ENCODE measurements at regions not wholly inside any gene's neighbourhood (a gene's known extent, or its start where the extent isn't known, plus 50 kb on each side); places are given as distances from the start of the nearest gene placed in this dataset.

DNA sequence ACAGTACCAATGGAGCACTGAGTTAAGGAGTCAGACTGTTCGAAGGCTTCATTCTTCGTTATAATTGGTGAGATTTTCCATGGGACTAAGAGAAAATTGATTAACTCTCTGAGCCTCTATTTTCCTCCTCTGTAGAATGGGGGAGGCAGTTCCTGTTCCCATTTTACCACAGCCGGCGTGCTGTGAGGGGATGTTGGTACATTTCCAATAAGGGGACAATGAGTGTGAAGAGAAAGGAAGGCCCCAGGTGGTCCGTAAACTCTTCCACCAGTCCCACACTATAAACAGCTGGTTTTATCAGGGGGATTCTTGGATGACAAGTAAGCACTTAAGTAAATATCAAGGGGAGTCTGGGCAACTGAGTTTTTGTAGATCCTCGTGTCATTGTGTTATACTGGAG is 109.9 kb downstream of the DAD1 start:
- Histone ChIP-seq H3K4me2 (ENCODE audit: insufficient read depth, low read length) (no peak overlapping the region), H3K27me3 (ENCODE audit: insufficient read depth, low read length) (peaks cover 73% of the 10 kb centered on the region), H3K9me3 (ENCODE audit: low read depth, low read length) (no peaks in the 10 kb centered on the region), H3K4me1 (ENCODE audit: insufficient read depth, low read length) (peaks cover 9% of the 10 kb centered on the region), H3K27ac (ENCODE audit: low read depth, low read length) (no peak overlapping the region), H3K36me3 (ENCODE audit: insufficient read depth, low read length) (no peaks in the 10 kb centered on the region), H2AFZ (ENCODE audit: low read length) (no peak overlapping the region), H3K4me3 (ENCODE audit: insufficient read depth, low read length) (no peak overlapping the region), H3K79me2 (ENCODE audit: insufficient read depth, low read length) (no peaks in the 10 kb centered on the region), H4K20me1 (ENCODE audit: insufficient read depth, low read length) (no peaks in the 10 kb centered on the region)
- TF ChIP-seq, protein P1, sequence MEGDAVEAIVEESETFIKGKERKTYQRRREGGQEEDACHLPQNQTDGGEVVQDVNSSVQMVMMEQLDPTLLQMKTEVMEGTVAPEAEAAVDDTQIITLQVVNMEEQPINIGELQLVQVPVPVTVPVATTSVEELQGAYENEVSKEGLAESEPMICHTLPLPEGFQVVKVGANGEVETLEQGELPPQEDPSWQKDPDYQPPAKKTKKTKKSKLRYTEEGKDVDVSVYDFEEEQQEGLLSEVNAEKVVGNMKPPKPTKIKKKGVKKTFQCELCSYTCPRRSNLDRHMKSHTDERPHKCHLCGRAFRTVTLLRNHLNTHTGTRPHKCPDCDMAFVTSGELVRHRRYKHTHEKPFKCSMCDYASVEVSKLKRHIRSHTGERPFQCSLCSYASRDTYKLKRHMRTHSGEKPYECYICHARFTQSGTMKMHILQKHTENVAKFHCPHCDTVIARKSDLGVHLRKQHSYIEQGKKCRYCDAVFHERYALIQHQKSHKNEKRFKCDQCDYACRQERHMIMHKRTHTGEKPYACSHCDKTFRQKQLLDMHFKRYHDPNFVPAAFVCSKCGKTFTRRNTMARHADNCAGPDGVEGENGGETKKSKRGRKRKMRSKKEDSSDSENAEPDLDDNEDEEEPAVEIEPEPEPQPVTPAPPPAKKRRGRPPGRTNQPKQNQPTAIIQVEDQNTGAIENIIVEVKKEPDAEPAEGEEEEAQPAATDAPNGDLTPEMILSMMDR (IDR thresholded peaks at IDR 0.05; ENCODE audit: extremely low read depth, low read depth, low read length), result no peak
- no peak for DNase-seq (ENCODE audit: insufficient read length, low spot score, missing footprints)

DNA sequence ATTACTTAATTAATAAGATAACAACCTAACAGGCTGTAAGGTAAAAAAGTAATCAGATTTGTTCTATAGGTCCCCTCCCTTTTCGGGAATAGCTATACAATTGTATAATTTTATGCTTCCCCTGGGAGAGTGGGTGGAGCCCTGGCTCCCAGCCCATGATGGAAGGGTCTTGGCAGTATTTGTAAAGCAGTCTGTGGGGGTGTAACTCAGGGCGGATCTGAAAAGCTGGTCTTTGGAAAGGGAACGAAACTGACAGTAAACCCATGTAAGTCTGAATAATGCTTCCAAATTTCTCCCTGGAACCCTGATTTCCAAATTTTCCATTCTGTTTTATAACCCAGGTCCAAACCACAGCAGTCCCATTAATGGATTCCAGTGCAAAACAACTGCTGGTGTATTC is 110.4 kb downstream of the DAD1 start:
- no peaks in the 10 kb centered on the region for H3K36me3 ChIP-seq (ENCODE audit: insufficient read depth, low read length)
- no peaks in the 10 kb centered on the region for H4K20me1 ChIP-seq (ENCODE audit: insufficient read depth, low read length)
- H3K4me3 ChIP-seq (ENCODE audit: insufficient read depth, low read length), result no peak overlapping the region
- H3K79me2 ChIP-seq (ENCODE audit: insufficient read depth, low read length), result no peaks in the 10 kb centered on the region
- H2AFZ ChIP-seq (ENCODE audit: low read length), result no peak overlapping the region
- TF ChIP-seq, protein P1 (IDR thresholded peaks at IDR 0.05; ENCODE audit: extremely low read depth, low read depth, low read length), result no peak
- H3K27ac ChIP-seq (ENCODE audit: low read depth, low read length), result no peak overlapping the region
- no peaks in the 10 kb centered on the region for H3K9me3 ChIP-seq (ENCODE audit: low read depth, low read length)
- no peak overlapping the region for H3K4me2 ChIP-seq (ENCODE audit: insufficient read depth, low read length)
- DNase-seq (ENCODE audit: insufficient read length, low spot score, missing footprints), result no peak
- H3K27me3 ChIP-seq (ENCODE audit: insufficient read depth, low read length), result peaks cover 69% of the 10 kb centered on the region
- peaks cover 6% of the 10 kb centered on the region for H3K4me1 ChIP-seq (ENCODE audit: insufficient read depth, low read length)

DNA sequence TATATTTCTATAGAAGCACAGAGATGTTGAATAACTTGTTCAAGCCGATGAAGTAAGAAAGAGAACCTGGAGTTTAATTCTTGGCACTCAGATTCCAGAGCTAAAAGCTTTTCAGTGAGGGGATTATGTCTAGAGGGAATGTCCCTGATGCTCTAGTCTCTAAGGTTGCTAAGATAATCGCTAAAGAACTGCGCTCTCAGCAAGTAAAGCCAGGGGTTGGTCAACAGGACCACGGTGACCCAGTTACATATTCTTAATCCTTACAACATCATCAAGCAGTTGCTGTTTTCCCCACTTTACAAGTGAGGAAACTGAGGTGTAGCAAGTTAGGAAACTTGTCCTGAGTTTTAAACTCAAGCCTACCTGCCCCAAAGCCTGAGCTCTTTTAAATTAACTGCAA is 110.8 kb downstream of the DAD1 start:
- H3K4me3 ChIP-seq (ENCODE audit: insufficient read depth, low read length), result no peak overlapping the region

DNA sequence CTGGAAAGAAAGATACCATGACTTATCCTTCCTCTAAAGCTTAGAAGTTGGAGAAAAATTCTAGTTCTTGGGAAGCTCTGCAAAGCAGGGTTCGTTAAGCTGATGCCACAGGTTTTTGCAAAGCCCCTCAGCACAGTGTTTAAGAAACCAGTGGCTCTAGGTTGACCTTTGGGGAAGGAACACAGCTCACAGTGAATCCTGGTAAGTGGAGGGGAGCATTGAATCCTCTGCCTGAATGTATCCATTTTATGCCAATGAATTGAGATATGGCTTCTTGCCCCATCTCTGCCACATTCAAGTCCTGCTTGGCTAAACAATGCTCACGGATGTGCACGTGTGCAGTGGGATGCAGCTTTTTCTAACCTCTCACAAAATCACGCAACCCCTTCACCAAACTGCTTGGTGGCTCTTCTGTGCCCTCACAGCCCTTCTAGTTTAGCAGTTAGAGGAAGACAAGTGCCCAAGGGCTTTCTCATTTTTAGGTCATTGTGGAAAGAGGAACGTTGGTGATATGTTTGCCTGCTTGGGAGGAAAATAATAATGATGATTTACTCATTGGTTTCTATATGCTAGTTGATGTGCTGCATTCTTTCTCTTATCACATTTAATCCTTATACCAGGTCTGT is 111.3 kb downstream of the DAD1 start:
- Histone ChIP-seq H3K9me3 (ENCODE audit: low read depth, low read length) (no peaks in the 10 kb centered on the region), H4K20me1 (ENCODE audit: insufficient read depth, low read length) (no peaks in the 10 kb centered on the region), H3K36me3 (ENCODE audit: insufficient read depth, low read length) (no peaks in the 10 kb centered on the region), H3K79me2 (ENCODE audit: insufficient read depth, low read length) (no peaks in the 10 kb centered on the region), H2AFZ (ENCODE audit: low read length) (no peak overlapping the region), H3K27ac (ENCODE audit: low read depth, low read length) (no peak overlapping the region), H3K4me2 (ENCODE audit: insufficient read depth, low read length) (no peak overlapping the region), H3K4me1 (ENCODE audit: insufficient read depth, low read length) (peaks cover 6% of the 10 kb centered on the region), H3K27me3 (ENCODE audit: insufficient read depth, low read length) (peaks cover 61% of the 10 kb centered on the region), H3K4me3 (ENCODE audit: insufficient read depth, low read length) (no peak overlapping the region)
- TF ChIP-seq, protein P1 (IDR thresholded peaks at IDR 0.05; ENCODE audit: extremely low read depth, low read depth, low read length), result no peak
- DNase-seq (ENCODE audit: insufficient read length, low spot score, missing footprints), result no peak

More for the DNA sequence above, 110.8 kb downstream of the DAD1 start:
- no peaks in the 10 kb centered on the region for H4K20me1 ChIP-seq (ENCODE audit: insufficient read depth, low read length)
- no peaks in the 10 kb centered on the region for H3K9me3 ChIP-seq (ENCODE audit: low read depth, low read length)
- H3K4me1 ChIP-seq (ENCODE audit: insufficient read depth, low read length), result peaks cover 6% of the 10 kb centered on the region
- H3K27ac ChIP-seq (ENCODE audit: low read depth, low read length), result no peak overlapping the region
- H3K4me2 ChIP-seq (ENCODE audit: insufficient read depth, low read length), result no peak overlapping the region
- H3K79me2 ChIP-seq (ENCODE audit: insufficient read depth, low read length), result no peaks in the 10 kb centered on the region
- no peak for DNase-seq (ENCODE audit: insufficient read length, low spot score, missing footprints)
- H3K36me3 ChIP-seq (ENCODE audit: insufficient read depth, low read length), result no peaks in the 10 kb centered on the region
- H2AFZ ChIP-seq (ENCODE audit: low read length), result no peak overlapping the region
- H3K27me3 ChIP-seq (ENCODE audit: insufficient read depth, low read length), result peaks cover 67% of the 10 kb centered on the region
- TF ChIP-seq, protein P1 (IDR thresholded peaks at IDR 0.05; ENCODE audit: extremely low read depth, low read depth, low read length), result no peak

All from osteoblast (primary cell).